Erythroblast (primary cell): ENCODE measurements at regions not wholly inside any gene's neighbourhood (a gene's known extent, or its start where the extent isn't known, plus 50 kb on each side); places are given as distances from the start of the nearest gene placed in this dataset.
"Not testable (repeated sequence)": the region's sequence is repeated elsewhere in the genome, so short reads cannot be mapped to it uniquely, and the experiment has no call there.

Source experiments
- DNase-seq, 2 experiments: peaks; one replicate each; lab custom pipeline; 2025; lab: John Stamatoyannopoulos, UW
- GATA1 ChIP-seq: IDR thresholded peaks from 2 replicates; pipeline ENCODE4 v1.6.1; 2011; ENCODE audit warnings: low read depth, mild to moderate bottlenecking, control low read depth, low read length, moderate library complexity
- POLR2A ChIP-seq: IDR thresholded peaks from 2 replicates; pipeline ENCODE4 v1.6.1; 2011; ENCODE audit warnings: mild to moderate bottlenecking, low read length

GRCh38 chr7:13803134-13803533 is 186.3 kb downstream of the ETV1 start:
- no peak for DNase-seq
- TF ChIP-seq GATA1 = no peak
- TF ChIP-seq POLR2A = no peak

GRCh38 chr7:13806089-13806867 is 183.2 kb downstream of the ETV1 start:
- not testable (repeated sequence) for DNase-seq

- DNase-seq = not testable (repeated sequence)
Measured at GRCh38 chr7:13817230-13817629, 172.2 kb downstream of the ETV1 start.

GRCh38 chr7:13821152-13821787 is 168.2 kb downstream of the ETV1 start:
- DNase-seq = no peak
- TF ChIP-seq POLR2A (no peak), GATA1 (no peak)

- TF ChIP-seq POLR2A (no peak), GATA1 (no peak)
- no peak for DNase-seq
Measured at GRCh38 chr7:13822678-13823077, 166.8 kb downstream of the ETV1 start.

GRCh38 chr7:13826752-13827151 is 162.7 kb downstream of the ETV1 start:
- TF ChIP-seq GATA1 = no peak
- no peak for DNase-seq

- no peak for TF ChIP-seq POLR2A
- TF ChIP-seq GATA1 = no peak
- DNase-seq = no peak
Measured at GRCh38 chr7:13827716-13828115, 161.8 kb downstream of the ETV1 start.

- DNase-seq = no peak
- TF ChIP-seq POLR2A (no peak), GATA1 (no peak)
Measured at GRCh38 chr7:13829231-13829630, 160.2 kb downstream of the ETV1 start.

GRCh38 chr7:13829914-13830900 is 159.3 kb downstream of the ETV1 start:
- no peak for TF ChIP-seq GATA1
- TF ChIP-seq POLR2A = no peak
- no peak for DNase-seq

- TF ChIP-seq GATA1 (no peak), POLR2A (no peak)
- no peak for DNase-seq
Measured at GRCh38 chr7:13832346-13832745, 157.1 kb downstream of the ETV1 start.

- DNase-seq = no peak
- TF ChIP-seq GATA1 = no peak
- TF ChIP-seq POLR2A = no peak
Measured at GRCh38 chr7:13834328-13834761, 155.1 kb downstream of the ETV1 start.

- no peak for TF ChIP-seq POLR2A
- no peak for TF ChIP-seq GATA1
- no peak for DNase-seq
Measured at GRCh38 chr7:13835442-13835841, 154.0 kb downstream of the ETV1 start.

- no peak for DNase-seq
- TF ChIP-seq GATA1 (no peak), POLR2A (no peak)
Measured at GRCh38 chr7:13839063-13839462, 150.4 kb downstream of the ETV1 start.
